ENCODE measurements at regions not wholly inside any gene's neighbourhood (a gene's known extent, or its start where the extent isn't known, plus 50 kb on each side); places are given as distances from the start of the nearest gene placed in this dataset.

DNA sequence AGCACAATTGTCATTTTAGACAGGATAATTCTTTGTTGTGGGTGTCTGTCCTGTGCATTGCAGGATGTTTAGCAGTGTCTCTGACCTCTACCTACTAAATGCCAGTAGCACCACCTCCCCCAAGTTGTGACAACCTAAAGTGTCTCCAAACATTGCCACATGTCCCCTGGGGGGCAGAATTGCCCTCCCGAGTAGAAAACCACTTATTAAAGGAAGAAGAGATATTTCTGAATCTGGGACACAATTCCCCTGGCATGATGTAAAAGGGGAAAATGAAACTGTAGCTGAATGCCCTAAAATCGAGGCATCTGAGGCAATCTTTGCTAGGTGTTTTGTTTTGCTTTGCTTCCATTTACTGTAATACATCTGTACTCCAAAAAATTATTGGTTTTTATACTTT, 116.8 kb upstream of the NAP1L1 start:
- no peak for TF ChIP-seq CTCF (conservative IDR thresholded peaks at IDR 0.05 in 1 of 2, IDR thresholded peaks at IDR 0.05 in 1 of 2; ENCODE audit: extremely low read depth in 1 of 2, insufficient read depth in 1 of 2, low read depth in 1 of 2, low read length in 2 of 2)
- TF ChIP-seq EZH2 (IDR thresholded peaks at IDR 0.05; ENCODE audit: borderline replicate concordance, low read length), result no peak

Measured in mammary epithelial cell (primary cell).